Stomach (tissue), 4 donors: ENCODE measurements at regions not wholly inside any gene's neighbourhood (a gene's known extent, or its start where the extent isn't known, plus 50 kb on each side); places are given as distances from the start of the nearest gene placed in this dataset.

ENCODE experiments used
- POLR2A ChIP-seq, 4 donors: fragments of 450-650 bp; IDR thresholded peaks; one replicate each; pipeline ENCODE4 v1.6.1; 2016; ENCODE audit warnings: antibody characterized with exemption in 4 of 4, control low read depth in 2 of 4, mild to moderate bottlenecking in 1 of 4, moderate library complexity in 1 of 4
- POLR2AphosphoS5 ChIP-seq, 3 donors: sonication (generic); formaldehyde crosslinking; IDR thresholded peaks; one replicate each; pipeline ENCODE4 v1.6.1; 2016; ENCODE audit warnings: antibody characterized with exemption in 3 of 3
- TF ChIP-seq, protein P1 (sequence below), 7 experiments: fragments of 450-650 bp in 4 of 7; fragments of 200-600 bp in 3 of 7; sonication (generic) in 3 of 7; IDR thresholded peaks; one replicate each; pipeline ENCODE4 v1.5.1; 2016 to 2019; ENCODE audit warnings: antibody characterized with exemption in 7 of 7, control low read depth in 2 of 7, mild to moderate bottlenecking in 1 of 7

DNA sequence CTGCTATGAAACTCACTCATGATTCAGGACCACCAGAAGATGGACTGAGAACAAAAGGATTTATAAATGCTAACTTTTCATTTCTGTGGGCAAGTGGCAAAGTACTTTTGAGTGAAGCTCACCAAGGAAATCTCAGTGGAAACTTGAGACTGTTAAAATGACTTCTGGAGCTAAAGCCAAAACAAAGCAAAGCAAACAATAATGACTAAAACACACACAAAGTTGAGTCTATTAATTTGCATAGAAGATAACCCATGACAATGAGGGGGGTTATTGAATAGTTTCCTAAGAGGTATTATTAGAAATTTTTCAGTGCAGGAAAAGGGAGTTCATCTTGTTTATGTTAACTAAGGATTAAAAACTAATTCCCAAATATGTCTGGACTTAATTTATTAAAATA lies 612.8 kb upstream of the FAM174A start:
- TF ChIP-seq, protein P1, sequence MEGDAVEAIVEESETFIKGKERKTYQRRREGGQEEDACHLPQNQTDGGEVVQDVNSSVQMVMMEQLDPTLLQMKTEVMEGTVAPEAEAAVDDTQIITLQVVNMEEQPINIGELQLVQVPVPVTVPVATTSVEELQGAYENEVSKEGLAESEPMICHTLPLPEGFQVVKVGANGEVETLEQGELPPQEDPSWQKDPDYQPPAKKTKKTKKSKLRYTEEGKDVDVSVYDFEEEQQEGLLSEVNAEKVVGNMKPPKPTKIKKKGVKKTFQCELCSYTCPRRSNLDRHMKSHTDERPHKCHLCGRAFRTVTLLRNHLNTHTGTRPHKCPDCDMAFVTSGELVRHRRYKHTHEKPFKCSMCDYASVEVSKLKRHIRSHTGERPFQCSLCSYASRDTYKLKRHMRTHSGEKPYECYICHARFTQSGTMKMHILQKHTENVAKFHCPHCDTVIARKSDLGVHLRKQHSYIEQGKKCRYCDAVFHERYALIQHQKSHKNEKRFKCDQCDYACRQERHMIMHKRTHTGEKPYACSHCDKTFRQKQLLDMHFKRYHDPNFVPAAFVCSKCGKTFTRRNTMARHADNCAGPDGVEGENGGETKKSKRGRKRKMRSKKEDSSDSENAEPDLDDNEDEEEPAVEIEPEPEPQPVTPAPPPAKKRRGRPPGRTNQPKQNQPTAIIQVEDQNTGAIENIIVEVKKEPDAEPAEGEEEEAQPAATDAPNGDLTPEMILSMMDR (IDR thresholded peaks at IDR 0.05): no peak
- TF ChIP-seq POLR2AphosphoS5 (IDR thresholded peaks at IDR 0.05) (no peak), POLR2A (IDR thresholded peaks at IDR 0.05) (no peak)
